DMS53 treated with DMSO at 0.1 percent for 48 hours (cell line): ENCODE measurements at regions not wholly inside any gene's neighbourhood (a gene's known extent, or its start where the extent isn't known, plus 50 kb on each side); places are given as distances from the start of the nearest gene placed in this dataset.

Experiments
- DNase-seq: peaks from one replicate; lab custom pipeline; 2025; ENCODE audit not compliant: unreplicated experiment; lab: John Stamatoyannopoulos, UW

DNA sequence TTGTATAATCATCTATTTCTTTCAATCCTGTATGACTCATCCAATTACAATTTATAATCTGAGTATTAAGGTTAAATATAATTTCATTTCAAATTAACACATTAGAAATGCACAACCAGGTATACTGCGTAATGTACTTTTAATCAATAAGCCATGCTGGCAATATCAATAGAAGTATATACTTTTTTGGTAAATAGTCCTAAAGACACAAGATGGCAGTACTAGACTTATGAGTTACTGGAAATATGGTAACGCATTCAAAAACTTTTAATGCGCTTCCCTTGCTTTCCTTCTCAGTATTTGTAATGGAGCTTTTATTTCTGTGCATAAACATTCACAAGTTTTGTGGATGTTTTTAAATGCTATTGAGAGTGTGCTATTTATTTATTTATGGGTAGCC lies 1162.0 kb upstream of the TMPRSS15 start:
- no peak for DNase-seq

DNA sequence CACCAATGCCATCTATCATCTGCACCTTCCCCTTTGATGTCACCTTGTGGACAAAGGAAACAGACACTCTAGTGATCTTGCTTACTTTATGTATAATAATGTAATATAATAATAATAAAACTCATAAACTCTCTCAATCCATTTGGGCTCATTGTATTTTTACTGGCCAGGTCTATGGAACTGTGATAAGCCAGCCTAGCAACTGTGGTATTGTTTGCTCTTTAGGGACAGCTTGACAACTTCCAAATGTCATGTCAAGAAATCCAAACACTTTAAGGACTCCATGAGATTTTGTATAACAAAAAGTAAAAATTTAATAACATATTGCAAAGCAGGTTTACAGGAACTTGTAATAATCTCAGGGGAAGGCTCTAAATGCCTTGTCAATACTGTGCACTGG lies 1163.4 kb upstream of the TMPRSS15 start:
- no peak for DNase-seq

DNA sequence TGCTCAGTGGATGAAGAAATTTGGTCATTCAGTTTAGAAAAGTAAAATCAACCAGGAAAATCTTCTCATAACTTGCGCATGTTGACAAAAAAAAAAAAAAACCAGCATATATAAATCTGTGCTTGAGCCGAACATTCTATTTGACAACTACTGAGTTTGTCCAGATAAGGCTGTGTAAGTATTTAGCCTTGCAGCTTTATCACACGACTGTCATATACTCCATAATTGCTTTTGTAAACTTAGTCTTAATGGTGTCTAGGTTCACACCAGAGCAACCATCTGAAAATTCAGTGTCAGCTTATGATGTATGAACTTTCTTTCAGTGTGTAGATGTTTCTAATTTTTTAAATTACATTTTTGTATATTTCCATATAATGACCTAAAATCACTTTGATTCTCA lies 1173.8 kb upstream of the TMPRSS15 start:
- DNase-seq: no peak

DNA sequence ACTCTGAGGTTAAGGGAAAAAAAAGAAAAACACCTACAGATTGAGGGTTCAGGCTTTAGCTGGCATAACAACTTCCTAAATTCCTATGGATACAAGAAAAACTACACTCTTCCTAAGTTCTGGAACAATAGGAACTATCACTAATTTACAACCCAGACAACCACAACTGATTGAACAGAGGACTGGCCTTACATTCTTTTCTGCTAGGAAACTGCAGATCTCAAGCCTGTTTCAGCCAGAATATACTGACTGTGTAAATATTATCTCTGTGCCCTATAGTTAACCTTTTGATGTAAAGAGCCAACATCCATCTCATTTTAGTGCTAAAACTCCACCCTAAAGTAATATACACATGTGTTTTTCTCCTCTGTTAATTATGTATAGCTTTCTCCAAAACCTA lies 1186.5 kb upstream of the TMPRSS15 start:
- DNase-seq: peak; percentile 0

DNA sequence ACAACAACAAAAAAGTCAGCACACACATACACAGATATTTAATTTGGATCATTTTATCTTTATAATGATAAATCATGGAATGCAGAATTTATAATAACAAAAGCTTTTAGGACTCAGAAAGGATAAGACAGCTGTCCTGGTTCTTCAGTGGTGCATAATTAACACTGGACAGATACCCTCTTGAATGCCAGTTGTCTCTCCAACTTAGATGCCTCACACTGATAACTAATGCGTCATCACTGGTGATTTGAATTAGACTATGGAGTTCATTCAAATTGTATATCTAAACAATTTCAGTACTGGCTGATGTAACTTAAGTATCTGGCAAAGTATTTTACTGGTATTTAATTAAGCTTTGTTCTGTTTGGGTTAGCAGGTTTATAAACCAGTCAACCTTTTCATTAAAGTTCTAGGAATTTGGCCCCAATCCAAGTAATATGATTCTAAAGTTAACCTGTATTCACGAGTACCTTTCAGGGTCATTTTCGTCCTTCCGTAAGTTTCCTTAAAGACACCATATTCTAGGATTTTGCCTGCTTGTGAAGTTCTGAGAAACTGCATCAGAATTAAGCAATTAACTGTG lies 1199.5 kb upstream of the TMPRSS15 start:
- DNase-seq: no peak

DNA sequence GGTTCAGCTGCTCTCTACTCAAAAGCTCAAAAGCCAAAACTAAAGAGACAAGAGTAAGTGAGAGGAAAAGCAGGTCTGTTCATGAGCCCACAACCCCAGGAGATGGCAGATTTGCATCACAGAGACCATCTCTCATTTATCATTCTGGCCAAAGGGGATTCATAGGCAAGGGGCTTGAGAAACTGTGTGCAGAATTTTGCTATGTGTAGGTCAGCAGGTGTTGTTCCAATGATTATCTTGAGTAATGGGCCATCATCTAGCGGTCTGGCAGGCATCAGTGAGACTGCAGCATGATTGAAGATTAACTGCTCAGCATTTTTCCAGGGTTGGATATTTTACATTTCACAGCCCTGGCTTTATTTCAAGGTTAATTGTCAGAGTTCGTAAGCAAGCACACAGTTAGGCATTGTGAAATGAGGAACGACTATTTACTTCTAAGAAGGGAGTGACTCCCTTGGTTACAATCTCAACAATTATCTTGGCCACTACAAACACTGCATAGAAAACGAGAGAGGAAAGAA lies 1204.6 kb upstream of the TMPRSS15 start:
- DNase-seq: no peak

DNA sequence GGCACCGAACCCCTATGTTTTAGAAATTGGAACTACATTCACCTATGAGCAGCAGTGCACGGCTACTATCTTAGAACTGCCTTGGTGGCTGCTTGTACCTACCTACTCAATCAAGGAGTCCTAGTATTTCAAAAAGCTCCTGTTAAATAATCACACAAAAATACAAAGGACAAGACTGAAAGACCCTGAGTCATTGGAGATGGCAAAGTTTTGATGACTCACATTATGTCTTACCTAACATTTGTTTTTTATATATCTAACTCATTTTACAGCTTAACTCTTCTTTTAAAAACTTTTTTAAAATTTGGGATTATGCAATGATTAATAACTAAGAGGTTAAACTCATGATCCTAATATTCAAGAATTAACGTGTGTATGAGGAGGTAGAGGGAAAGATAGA lies 1206.0 kb upstream of the TMPRSS15 start:
- DNase-seq: no peak

DNA sequence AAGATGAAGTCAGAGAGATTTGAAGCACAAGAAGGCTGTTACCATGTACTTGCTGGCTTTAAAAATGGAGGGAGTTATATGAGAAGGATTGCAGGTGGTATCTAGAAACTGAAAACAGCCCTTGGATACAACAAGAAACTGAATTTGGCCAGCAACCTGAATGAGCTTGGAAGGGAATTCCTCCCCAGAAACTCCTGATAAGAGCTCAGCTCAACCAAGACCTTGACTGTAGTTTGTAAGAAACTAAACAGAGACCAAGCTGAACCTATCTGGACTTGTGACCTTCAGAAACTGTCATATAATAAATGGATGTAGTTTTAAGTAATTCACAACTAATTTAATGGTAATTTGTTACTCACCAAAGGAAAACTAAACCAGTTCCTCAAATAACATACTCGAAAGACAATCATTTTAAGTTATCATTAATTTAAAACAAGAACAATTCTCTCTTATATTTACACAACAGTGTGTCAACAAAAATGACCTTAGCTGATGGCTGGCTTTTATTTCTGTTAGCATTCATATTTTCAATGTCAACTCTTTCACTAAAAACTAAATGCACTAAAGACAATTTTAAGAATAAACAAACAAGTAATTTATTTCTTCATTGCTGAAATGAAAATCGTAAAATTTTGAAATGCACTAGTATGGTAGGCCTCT lies 1218.4 kb upstream of the TMPRSS15 start:
- no peak for DNase-seq

DNA sequence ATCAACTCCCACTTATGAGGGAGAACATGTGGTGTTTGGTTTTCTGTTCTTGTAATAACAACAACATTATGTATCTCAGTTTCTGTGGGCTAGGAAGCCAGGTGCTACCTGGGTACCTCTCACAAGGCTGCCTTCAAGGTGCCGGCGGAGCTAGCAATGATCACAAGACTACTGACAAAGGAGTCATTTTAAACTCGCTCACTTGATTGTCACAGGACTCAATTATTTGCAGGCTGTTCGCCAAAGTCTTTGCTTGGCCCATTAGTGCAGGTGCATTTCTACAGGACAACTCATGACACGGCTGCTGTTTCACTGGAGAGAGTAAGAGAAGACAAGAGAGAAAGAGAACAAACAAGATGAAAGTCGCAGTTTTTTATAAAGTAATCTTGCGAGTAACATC lies 1237.4 kb upstream of the TMPRSS15 start:
- no peak for DNase-seq

DNA sequence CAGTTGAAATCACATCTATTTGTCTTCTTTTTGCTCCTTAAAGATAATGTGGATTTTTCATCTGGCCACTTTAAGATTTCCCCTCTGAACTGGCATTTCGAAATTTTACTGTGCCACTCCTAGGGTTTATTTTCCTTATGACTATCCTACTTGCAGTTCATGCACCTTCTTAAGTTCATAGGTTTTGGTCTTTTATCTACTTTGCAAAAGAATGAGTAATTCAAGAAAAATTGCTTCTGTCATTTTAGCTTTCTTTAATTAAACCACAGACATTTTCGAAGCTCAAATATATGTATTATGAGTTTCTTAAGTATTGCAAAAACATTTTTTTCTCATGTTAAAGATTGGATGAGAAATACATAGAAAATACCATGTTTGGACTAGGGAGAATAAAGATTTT lies 1244.8 kb upstream of the TMPRSS15 start:
- DNase-seq: no peak

DNA sequence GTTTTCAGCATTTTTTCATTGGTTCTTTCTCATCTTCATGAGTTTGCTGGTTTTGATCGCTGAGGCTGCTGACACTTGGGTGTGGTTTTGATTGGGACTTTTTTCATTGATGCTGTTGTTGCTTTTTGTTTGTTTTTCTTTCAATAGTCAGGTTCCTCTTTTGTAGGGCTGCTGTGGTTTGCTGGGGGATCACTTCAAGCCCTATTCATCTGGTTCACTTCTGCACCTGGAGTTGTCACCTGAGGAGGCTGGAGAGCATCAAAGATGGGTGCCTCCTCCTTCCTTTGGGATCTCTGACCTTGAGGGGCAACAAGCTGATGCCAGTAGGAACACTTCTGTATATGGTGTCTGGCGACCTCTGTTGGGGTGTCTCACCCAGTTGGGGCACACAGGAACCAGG lies 1279.9 kb upstream of the TMPRSS15 start:
- DNase-seq: no peak

DNA sequence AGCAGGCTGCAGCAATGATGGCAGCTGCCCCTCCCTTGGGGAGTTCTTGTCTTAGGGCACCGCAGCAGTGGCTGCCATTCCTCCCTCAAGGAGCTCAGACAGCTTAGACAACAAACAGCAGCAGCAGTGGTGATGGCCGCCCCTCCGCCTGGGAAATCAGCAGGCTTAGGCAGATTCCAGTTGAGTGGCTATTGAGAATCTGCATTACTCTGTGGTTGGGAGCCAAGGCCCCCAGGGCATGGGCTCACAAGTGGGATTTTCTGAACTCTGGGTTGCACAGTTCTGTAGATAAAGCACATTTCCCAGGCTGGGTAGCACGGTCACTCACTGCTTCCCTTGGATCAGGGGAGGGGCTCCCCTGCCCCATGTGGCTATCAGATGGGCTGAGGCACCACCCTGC lies 1280.7 kb upstream of the TMPRSS15 start:
- no peak for DNase-seq

DNA sequence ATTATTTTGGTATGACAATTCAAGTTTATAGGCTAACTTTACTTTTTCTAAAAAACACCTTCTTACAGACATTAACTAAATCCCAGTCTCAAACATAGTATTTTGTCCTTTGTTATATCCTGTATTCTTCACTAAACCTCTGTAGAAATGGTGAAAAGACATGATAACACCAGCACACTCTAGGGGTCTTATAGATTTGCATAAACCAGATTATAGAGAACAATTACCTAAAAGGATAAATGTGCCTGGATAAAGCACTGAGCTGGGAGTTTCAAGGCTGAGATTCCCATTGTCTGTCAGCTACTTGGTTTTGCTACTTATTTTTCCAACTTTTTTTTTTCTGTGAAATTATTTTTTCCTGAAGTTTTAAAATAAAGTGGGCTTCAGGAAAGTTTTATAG lies 1288.6 kb upstream of the TMPRSS15 start:
- DNase-seq: no peak

DNA sequence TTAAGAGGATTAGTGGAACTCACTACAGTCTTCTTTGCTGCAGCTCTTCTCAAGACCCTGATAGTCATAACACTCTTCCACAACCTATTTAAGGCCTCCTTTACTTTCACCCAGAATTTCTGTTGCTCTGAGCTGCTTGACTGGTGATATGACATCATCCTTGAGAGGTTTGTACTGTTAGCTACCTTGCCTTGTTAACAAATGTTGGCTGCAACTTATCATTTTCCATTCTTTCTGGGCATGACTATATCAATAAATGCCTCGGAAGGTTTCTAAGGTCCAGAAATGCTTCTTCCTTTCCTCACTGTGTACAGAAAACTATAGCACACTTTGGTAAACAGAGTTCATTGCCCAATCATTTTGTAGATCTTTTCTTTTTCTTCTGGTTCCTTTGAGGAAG lies 1292.2 kb upstream of the TMPRSS15 start:
- no peak for DNase-seq

DNA sequence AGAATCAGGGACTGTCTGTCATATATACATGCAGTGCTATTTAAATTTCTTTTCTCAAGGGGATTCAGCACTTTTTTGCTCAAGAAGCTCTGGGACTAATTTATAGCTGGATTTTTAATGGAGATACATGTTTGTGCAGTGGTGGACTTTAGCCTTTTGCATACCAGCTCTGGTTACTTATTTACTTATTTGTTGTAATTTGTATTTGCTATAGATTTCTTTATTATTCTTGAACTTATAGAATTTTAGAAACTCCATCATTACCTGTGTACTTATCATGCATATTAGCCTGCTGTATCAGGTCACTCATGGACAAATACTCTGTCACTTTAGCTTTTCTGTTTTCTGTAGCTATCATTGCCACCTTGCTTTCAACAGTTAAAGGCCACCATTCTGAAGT lies 1296.9 kb upstream of the TMPRSS15 start:
- DNase-seq: no peak

DNA sequence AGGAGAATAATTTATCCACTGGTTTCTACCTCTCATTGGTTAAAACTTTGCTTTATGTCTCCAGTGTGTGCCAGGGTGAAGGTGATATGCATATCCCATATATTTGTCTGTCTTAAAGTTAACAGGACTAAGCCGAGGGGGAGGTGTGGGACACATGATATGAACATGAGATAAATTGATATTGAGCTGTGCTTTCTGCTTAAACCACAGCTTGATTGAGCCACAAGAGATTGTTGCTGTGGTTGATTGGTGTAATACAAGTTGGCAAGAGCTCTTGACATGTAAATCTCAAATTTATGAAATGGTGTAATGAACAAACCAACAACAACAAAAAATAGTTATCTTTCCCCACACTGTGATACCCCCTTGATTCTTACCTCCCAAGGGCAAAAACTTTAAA lies 1295.5 kb upstream of the NCAM2 start:
- DNase-seq: no peak

DNA sequence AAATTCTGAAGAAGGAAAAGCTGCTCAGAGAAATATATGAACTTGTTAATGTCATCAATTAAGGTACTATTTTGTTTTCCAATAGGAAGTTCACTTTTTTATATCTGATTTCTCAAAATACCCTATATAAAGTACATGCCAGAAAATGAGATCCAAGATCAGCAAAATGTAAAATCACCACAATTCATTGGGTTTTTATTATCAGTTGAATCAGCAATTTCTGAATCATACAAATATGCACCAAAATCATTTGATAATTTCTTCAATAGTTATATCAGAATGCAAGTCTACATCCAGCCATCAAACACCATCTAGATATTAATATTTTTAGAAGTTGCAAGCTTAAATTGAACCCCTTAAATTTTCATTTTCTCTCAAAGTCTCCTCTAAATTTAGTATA lies 1293.4 kb upstream of the NCAM2 start:
- no peak for DNase-seq

DNA sequence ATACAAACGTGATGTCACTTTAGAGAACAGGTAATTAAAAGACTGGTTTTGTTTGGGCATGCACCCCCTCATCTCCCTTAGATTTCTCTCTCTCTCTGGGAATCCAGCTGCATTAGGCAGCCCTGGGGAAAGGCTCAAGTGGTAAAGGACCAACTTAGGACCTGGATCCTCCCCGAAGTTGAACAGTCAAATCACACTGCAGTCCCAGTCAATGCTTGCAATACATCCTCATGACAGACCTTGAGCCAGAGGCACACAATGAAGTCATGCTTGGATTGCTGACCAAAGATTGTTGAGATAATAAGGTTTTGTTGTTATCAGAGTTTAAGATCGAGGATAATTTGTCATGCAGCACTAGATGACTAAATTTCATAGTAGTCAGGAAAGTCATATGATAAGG lies 1285.8 kb upstream of the NCAM2 start:
- no peak for DNase-seq

DNA sequence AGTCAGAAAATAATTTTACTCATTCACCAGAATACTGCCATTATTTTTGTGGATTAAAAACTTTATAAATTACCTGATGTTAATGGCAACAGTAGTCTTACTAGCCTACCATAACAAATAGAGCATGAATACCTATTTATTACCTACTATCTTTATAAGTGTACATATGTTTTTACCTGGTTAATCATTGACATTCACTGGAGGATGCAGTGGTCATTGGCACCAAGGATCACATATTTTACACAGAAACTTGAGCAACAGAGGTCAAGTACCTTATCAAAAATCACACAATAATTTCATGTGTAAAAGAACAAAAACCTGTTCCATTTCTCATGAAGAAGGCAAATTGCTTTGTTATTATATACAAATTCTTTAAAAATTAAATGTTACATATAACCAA lies 1284.9 kb upstream of the NCAM2 start:
- DNase-seq: peak; percentile 7

DNA sequence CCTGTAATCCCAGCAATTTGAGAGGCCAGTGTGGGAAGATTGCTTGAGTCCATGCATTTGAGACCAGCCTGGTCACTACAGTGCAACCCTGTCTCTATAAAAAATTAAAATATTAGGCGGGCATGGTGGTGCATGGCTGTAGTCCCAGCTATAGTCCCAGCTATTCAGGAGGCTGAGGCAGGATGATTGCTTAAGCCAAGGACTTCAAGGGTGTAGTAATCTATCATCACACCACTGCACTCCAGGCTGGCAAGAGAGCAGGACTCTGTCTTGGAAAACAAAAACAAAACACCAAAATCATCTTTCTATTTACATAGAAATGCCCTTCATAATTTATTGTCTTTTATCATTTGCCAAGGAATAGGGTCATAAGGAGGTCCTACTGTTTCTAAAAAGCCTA lies 1274.1 kb upstream of the NCAM2 start:
- no peak for DNase-seq

DNA sequence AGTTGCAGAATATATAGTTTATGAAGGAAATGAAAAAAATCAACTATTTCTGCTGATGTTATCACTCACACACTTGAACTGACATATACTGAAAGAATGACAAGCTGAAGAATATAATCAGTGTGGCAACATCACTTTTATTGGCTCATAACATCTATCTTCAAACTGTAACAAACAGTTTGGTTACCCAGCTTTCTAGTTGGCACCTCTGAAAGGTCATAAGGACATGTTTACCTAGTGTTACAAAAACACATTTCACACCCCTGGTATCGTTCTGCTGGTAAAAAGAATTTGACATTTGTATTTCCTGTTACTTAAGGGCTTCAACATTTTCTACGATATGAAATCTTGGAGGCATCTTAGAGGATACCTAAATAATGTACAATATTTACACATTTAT lies 1267.0 kb upstream of the NCAM2 start:
- no peak for DNase-seq

DNA sequence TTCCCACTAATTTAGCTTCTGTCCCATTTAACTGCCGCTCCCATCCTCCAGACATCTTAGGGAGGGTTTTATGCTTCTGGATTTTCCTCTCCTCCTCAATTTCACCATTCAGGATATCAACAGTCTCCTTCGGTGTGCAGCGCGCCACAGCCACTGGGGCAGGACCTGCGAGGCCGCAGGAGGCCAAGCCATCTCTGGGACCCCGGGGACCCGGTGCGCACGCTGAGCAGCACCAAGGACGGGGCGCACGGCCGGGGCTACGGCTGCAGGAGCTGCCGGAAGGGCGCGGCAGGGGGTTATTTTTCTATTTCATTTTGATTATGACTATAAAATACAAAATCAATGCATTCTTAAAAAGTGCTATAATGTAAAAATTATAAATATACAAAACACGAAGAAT lies 1238.4 kb upstream of the NCAM2 start:
- no peak for DNase-seq

DNA sequence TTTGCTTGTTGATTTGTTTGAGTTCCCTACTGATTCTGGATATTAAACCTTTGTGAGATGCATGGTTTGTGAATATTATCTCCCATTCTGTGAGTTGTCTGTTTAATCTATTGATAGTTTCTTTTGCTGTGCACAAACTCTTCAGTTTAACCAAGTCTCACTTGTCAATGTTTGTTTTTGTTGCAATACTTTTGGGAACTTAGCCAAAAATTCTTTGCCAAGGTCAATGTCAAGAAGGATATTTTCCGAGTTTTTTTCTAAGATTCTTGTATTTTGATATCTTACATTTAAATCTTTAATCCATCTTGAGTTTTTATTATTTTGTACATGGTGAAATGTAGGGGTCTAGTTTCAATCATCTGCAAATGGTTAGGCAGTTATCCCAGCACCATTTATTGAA lies 1230.7 kb upstream of the NCAM2 start:
- no peak for DNase-seq
